Panc1 (cell line): ENCODE measurements at regions not wholly inside any gene's neighbourhood (a gene's known extent, or its start where the extent isn't known, plus 50 kb on each side); places are given as distances from the start of the nearest gene placed in this dataset.

Experiments
- ATAC-seq: fragments of 200-7000 bp; cut with Tn5 transposase; 2 replicates; pipeline ENCODE4 v1.9.1; 2020; ENCODE audit warnings: mild to moderate bottlenecking, moderate library complexity
- BruUV-seq: library from RNA; stranded (reverse); fragments of 400-500 nt; replicated peaks from 2 replicates; lab custom pipeline; 2021; lab: Mats Ljungman, UMichigan
- CTCF ChIA-PET: fragments of 300-600 bp; sonication (Branson Sonifier 250); formaldehyde crosslinking; loops from one replicate; lab custom pipeline; 2022; ENCODE audit warnings: antibody characterized with exemption; lab: Charles Lee
- POLR2A ChIA-PET: fragments of 300-600 bp; sonication (Branson Sonifier 250); formaldehyde crosslinking; loops from one replicate; lab custom pipeline; 2022; ENCODE audit warnings: antibody characterized with exemption; lab: Charles Lee
- DNase-seq: peaks from one replicate; pipeline ENCODE4 v3.0.0-alpha.2; 2010; ENCODE audit warnings: low read depth, low spot score
- H3K27ac ChIP-seq: 2 replicates; pipeline ENCODE4 v1.5.1; 2011; ENCODE audit warnings: mild to moderate bottlenecking, low read length, inconsistent platforms
- H3K27me3 ChIP-seq: fragments of 200-500 bp; sonication (Bioruptor generic); 2 replicates; pipeline ENCODE4 v1.6.0; 2014; ENCODE audit warnings: low read length, inconsistent platforms; ENCODE audit not compliant: control insufficient read depth, insufficient read depth
- H3K36me3 ChIP-seq: fragments of 200-500 bp; sonication (Bioruptor generic); 2 replicates; pipeline ENCODE4 v1.5.1; 2014; ENCODE audit warnings: inconsistent platforms, mild to moderate bottlenecking, low read length, moderate library complexity; ENCODE audit not compliant: control insufficient read depth, insufficient read depth
- H3K4me1 ChIP-seq: 2 replicates; pipeline ENCODE4 v1.5.1; 2011; ENCODE audit warnings: inconsistent platforms, mild to moderate bottlenecking, low read length, moderate library complexity; ENCODE audit not compliant: control insufficient read depth, insufficient read depth
- H3K4me3 ChIP-seq, 2 experiments: 2 replicates each; pipeline ENCODE4 v1.5.1; 2011 to 2012; ENCODE audit warnings: low read depth in 2 of 2, low read length in 2 of 2, mild to moderate bottlenecking in 2 of 2, inconsistent platforms in 1 of 2, moderate library complexity in 1 of 2
- H3K9me3 ChIP-seq: fragments of 200-500 bp; sonication (Bioruptor generic); 2 replicates; pipeline ENCODE4 v1.5.1; 2014; ENCODE audit warnings: low read depth, mild to moderate bottlenecking, inconsistent platforms, low read length, moderate library complexity; ENCODE audit not compliant: control insufficient read depth, insufficient read depth
- POLR2AphosphoS5 ChIP-seq: IDR thresholded peaks from 2 replicates; pipeline ENCODE4 v1.6.1; 2012; ENCODE audit warnings: mild to moderate bottlenecking, low read depth, low read length, moderate library complexity
- SIN3A ChIP-seq: IDR thresholded peaks from 2 replicates; pipeline ENCODE4 v1.6.1; 2012; ENCODE audit warnings: low read depth, mild to moderate bottlenecking, low read length, moderate library complexity, borderline replicate concordance; ENCODE audit not compliant: insufficient read depth
- TCF7L2 ChIP-seq: IDR thresholded peaks from 2 replicates; pipeline ENCODE4 v1.6.1; 2011; ENCODE audit warnings: mild to moderate bottlenecking, low read depth, low read length, inconsistent platforms
- in situ Hi-C: cut with HindIII; loops from 2 replicates; pipeline ENCODE4 v1.10.0; 2016; ENCODE audit warnings: low sequenced_read_pairs, low pct_unique_long_range_greater_than_20kb
- intact Hi-C: fragments of 100-400 bp; cut with micrococcal nuclease; formaldehyde crosslinking; loops from one replicate; pipeline ENCODE4 v1.10.0; 2022; ENCODE audit not compliant: unreplicated experiment
- TF ChIP-seq, protein P1 (sequence below), 2 experiments: IDR thresholded peaks; 2 replicates each; pipeline ENCODE4 v1.6.1; 2011 to 2012; ENCODE audit warnings: low read depth in 2 of 2, control low read depth in 1 of 2, low read length in 1 of 2, mild to moderate bottlenecking in 1 of 2, moderate library complexity in 1 of 2; ENCODE audit not compliant: insufficient read depth in 1 of 2
- TF ChIP-seq, protein P2 (sequence below): fragments of 450-650 bp; IDR thresholded peaks from 2 replicates; pipeline ENCODE4 v1.5.1; 2017; ENCODE audit warnings: mild to moderate bottlenecking

DNA sequence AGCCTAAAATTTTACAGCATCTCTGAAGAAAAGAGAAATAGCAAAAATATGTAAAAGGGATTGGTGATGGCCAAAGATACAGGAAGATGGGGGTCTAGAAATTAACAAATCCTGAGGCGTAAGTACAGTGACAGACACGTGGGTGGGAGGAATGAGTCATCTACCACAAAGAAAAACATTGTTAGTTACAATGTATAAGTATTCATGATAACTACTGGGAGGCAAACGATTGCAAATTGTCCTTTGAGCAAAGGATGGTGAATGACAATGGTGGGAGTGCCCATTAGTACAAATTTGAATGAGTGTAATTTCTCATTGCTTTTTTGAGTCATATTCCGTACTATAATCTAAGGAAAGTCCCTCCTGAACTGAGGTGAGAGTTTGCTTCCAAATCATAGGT lies 809.0 kb upstream of the FAM98A start:
- no peaks in the 10 kb centered on the region for H3K36me3 ChIP-seq
- POLR2A ChIA-PET: no interaction called here
- DNase-seq (no peak), ATAC-seq (no peak)
- no peaks in the 10 kb centered on the region for H3K9me3 ChIP-seq
- H3K27ac ChIP-seq: no peak overlapping the region
- no peaks in the 10 kb centered on the region for H3K27me3 ChIP-seq
- CTCF ChIA-PET: no interaction called here
- no peaks in the 10 kb centered on the region for H3K4me1 ChIP-seq
- intact Hi-C loops (no loop called here), in situ Hi-C loops (no loop called here)
- no peak overlapping the region for H3K4me3 ChIP-seq
- TF ChIP-seq POLR2AphosphoS5 (no peak), SIN3A (no peak), TCF7L2 (no peak)
- TF ChIP-seq, protein P1, sequence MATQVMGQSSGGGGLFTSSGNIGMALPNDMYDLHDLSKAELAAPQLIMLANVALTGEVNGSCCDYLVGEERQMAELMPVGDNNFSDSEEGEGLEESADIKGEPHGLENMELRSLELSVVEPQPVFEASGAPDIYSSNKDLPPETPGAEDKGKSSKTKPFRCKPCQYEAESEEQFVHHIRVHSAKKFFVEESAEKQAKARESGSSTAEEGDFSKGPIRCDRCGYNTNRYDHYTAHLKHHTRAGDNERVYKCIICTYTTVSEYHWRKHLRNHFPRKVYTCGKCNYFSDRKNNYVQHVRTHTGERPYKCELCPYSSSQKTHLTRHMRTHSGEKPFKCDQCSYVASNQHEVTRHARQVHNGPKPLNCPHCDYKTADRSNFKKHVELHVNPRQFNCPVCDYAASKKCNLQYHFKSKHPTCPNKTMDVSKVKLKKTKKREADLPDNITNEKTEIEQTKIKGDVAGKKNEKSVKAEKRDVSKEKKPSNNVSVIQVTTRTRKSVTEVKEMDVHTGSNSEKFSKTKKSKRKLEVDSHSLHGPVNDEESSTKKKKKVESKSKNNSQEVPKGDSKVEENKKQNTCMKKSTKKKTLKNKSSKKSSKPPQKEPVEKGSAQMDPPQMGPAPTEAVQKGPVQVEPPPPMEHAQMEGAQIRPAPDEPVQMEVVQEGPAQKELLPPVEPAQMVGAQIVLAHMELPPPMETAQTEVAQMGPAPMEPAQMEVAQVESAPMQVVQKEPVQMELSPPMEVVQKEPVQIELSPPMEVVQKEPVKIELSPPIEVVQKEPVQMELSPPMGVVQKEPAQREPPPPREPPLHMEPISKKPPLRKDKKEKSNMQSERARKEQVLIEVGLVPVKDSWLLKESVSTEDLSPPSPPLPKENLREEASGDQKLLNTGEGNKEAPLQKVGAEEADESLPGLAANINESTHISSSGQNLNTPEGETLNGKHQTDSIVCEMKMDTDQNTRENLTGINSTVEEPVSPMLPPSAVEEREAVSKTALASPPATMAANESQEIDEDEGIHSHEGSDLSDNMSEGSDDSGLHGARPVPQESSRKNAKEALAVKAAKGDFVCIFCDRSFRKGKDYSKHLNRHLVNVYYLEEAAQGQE (IDR thresholded peaks at IDR 0.05; ENCODE audit: insufficient read depth in 1 of 2, low read depth in 2 of 2, low read length in 1 of 2): no peak
- TF ChIP-seq, protein P2, sequence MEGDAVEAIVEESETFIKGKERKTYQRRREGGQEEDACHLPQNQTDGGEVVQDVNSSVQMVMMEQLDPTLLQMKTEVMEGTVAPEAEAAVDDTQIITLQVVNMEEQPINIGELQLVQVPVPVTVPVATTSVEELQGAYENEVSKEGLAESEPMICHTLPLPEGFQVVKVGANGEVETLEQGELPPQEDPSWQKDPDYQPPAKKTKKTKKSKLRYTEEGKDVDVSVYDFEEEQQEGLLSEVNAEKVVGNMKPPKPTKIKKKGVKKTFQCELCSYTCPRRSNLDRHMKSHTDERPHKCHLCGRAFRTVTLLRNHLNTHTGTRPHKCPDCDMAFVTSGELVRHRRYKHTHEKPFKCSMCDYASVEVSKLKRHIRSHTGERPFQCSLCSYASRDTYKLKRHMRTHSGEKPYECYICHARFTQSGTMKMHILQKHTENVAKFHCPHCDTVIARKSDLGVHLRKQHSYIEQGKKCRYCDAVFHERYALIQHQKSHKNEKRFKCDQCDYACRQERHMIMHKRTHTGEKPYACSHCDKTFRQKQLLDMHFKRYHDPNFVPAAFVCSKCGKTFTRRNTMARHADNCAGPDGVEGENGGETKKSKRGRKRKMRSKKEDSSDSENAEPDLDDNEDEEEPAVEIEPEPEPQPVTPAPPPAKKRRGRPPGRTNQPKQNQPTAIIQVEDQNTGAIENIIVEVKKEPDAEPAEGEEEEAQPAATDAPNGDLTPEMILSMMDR: no peak
- no TSS peak for BruUV-seq

DNA sequence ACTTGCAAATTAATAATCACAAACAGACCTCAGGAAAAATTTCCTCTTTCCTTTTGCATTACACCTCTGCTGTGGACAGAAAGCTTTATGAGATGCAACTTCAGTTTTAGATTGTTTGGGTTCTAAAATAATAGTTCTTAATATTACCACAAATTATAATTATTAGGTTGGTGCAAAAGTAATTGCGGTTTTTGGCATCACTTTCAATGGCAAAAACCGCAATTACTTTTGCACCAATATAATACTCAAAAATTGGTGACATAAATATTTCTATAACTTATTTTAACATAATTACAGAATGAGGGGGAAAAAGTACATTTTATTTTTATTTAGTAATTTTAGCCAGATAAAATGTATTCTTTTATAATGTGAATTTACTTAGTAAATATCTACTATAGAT lies 804.4 kb upstream of the FAM98A start:
- Histone ChIP-seq H3K4me3 (no peak overlapping the region), H3K4me1 (no peaks in the 10 kb centered on the region), H3K9me3 (no peaks in the 10 kb centered on the region), H3K36me3 (no peaks in the 10 kb centered on the region), H3K27me3 (no peaks in the 10 kb centered on the region), H3K27ac (no peak overlapping the region)
- CTCF ChIA-PET: interaction anchor here (0.7 kb wide), 1 partner anchor 722 kb away, joined by 3 read pairs; no protein-coding TSS in a partner anchor
- in situ Hi-C loops (no loop called here), intact Hi-C loops (no loop called here)
- TF ChIP-seq, protein P1 (IDR thresholded peaks at IDR 0.05; ENCODE audit: insufficient read depth in 1 of 2, low read depth in 2 of 2, low read length in 1 of 2): no peak
- no peak for TF ChIP-seq POLR2AphosphoS5
- TF ChIP-seq SIN3A: no peak
- TF ChIP-seq, protein P2: no peak
- TF ChIP-seq TCF7L2: no peak
- BruUV-seq: no TSS peak
- ATAC-seq: no peak
- no peak for DNase-seq
- POLR2A ChIA-PET: no interaction called here
